GM12878 (cell line): ENCODE measurements at regions not wholly inside any gene's neighbourhood (a gene's known extent, or its start where the extent isn't known, plus 50 kb on each side); places are given as distances from the start of the nearest gene placed in this dataset.

Experiments used
- ATAC-seq: fragments of 200-7000 bp; cut with Tn5 transposase; 3 replicates; pipeline ENCODE4 v1.9.1; 2020; ENCODE audit warnings: mild to moderate bottlenecking, moderate library complexity
- BruUV-seq: library from RNA; stranded (reverse); fragments of 400-500 nt; replicated peaks from 2 replicates; lab custom pipeline; 2021; lab: Mats Ljungman, UMichigan
- CTCF ChIA-PET: fragments of 300-600 bp; sonication (Branson Sonifier 250); formaldehyde crosslinking; extraction: SDS; loops from one replicate; lab custom pipeline; 2021; ENCODE audit warnings: inconsistent platforms; lab: Yijun Ruan, JAX
- POLR2A ChIA-PET: fragments of 350-600 bp; formaldehyde crosslinking; extraction: SDS; loops from one replicate; lab custom pipeline; 2021; ENCODE audit warnings: inconsistent platforms; lab: Charles Lee
- RAD21 ChIA-PET: fragments of 300-600 bp; sonication (Branson Sonifier 250); formaldehyde crosslinking; loops from one replicate; lab custom pipeline; 2023; ENCODE audit warnings: antibody characterized with exemption; ENCODE audit not compliant: unreplicated experiment; lab: Charles Lee
- SMC1A ChIA-PET: fragments of 300-600 bp; sonication (Branson Sonifier 250); formaldehyde crosslinking; loops from one replicate; lab custom pipeline; 2023; ENCODE audit not compliant: unreplicated experiment, uncharacterized antibody; lab: Charles Lee
- DNase-seq: peaks from one replicate; pipeline ENCODE4 v3.0.0-alpha.2; 2011; ENCODE audit warnings: low read depth, low spot score
- FAIRE-seq: peaks from 3 replicates; lab custom pipeline; 2011; peaks lifted over from hg19 to GRCh38; lab: Jason Lieb, UNC
- H2AFZ ChIP-seq: 2 replicates; pipeline ENCODE4 v1.6.0; 2011; ENCODE audit warnings: low read depth, low read length, control low read depth; ENCODE audit not compliant: control insufficient read depth
- H3K27ac ChIP-seq: 2 replicates; pipeline ENCODE4 v1.5.1; 2011; ENCODE audit warnings: control low read depth; ENCODE audit not compliant: control insufficient read depth, insufficient read depth
- H3K27me3 ChIP-seq, 2 experiments: replicated peaks in 1 of 2; 2 replicates each; pipeline versions ENCODE4 v1.6.0 to v1.6.1; 2011; ENCODE audit warnings: low read length in 1 of 2; ENCODE audit not compliant: control insufficient read depth in 2 of 2, insufficient read depth in 2 of 2
- H3K36me3 ChIP-seq, 2 experiments: 2 replicates each; pipeline ENCODE4 v1.5.1; 2011; ENCODE audit warnings: low read length in 1 of 2; ENCODE audit not compliant: control insufficient read depth in 2 of 2, insufficient read depth in 2 of 2
- H3K4me1 ChIP-seq: 2 replicates; pipeline ENCODE4 v1.6.1; 2011; ENCODE audit warnings: mild to moderate bottlenecking, low read length, moderate library complexity, mixed read lengths; ENCODE audit not compliant: control insufficient read depth, insufficient read depth
- H3K4me2 ChIP-seq: 2 replicates; pipeline ENCODE4 v1.6.0; 2011; ENCODE audit warnings: control low read depth; ENCODE audit not compliant: control insufficient read depth, insufficient read depth
- H3K4me3 ChIP-seq: fragments of 200-600 bp; sonication (generic); 2 replicates; pipeline ENCODE4 v1.5.1; 2016
- H3K79me2 ChIP-seq: 2 replicates; pipeline ENCODE4 v1.6.0; 2011; ENCODE audit warnings: low read length; ENCODE audit not compliant: control insufficient read depth, insufficient read depth
- H3K9ac ChIP-seq: 2 replicates; pipeline ENCODE4 v1.8.0; 2011; ENCODE audit warnings: low read length, control low read depth, mixed read lengths; ENCODE audit not compliant: control insufficient read depth, insufficient read depth
- H3K9me3 ChIP-seq: replicated peaks from 3 replicates; pipeline ENCODE4 v1.5.1; 2011; ENCODE audit warnings: mild to moderate bottlenecking, low read length; ENCODE audit not compliant: control insufficient read depth, insufficient read depth
- H4K20me1 ChIP-seq: 2 replicates; pipeline ENCODE4 v1.6.0; 2011; ENCODE audit not compliant: control insufficient read depth, insufficient read depth
- ATF7 ChIP-seq: fragments of 450-650 bp; IDR thresholded peaks from 2 replicates; pipeline ENCODE4 v1.6.1; 2016; ENCODE audit warnings: low read depth, mild to moderate bottlenecking
- BACH1 ChIP-seq: fragments of 450-650 bp; IDR thresholded peaks from 2 replicates; pipeline ENCODE4 v1.6.1; 2017; ENCODE audit warnings: mild to moderate bottlenecking, borderline replicate concordance
- BCL11A ChIP-seq: IDR thresholded peaks from 2 replicates; pipeline ENCODE4 v1.6.1; 2011; ENCODE audit warnings: low read depth, low read length
- CBFB ChIP-seq: IDR thresholded peaks from 2 replicates; pipeline ENCODE4 v1.6.1; 2016; ENCODE audit warnings: antibody characterized with exemption, low read depth
- CHD1 ChIP-seq: IDR thresholded peaks from 2 replicates; pipeline ENCODE4 v1.6.1; 2012; ENCODE audit warnings: low read depth, low read length, improper control_type of control experiment
- EGR1 ChIP-seq, 2 experiments: IDR thresholded peaks; 1 replicate in 1 of 2; 2 replicates in 1 of 2; pipeline ENCODE4 v1.6.1; 2011 to 2012; ENCODE audit warnings: low read depth in 2 of 2, low read length in 2 of 2, borderline replicate concordance in 1 of 2, mild to moderate bottlenecking in 1 of 2, moderate library complexity in 1 of 2
- FOXM1 ChIP-seq: IDR thresholded peaks from 2 replicates; pipeline ENCODE4 v1.6.1; 2012; ENCODE audit warnings: low read depth, mild to moderate bottlenecking, inconsistent platforms, low read length, moderate library complexity
- GATAD2B ChIP-seq: fragments of 450-650 bp; conservative IDR thresholded peaks from 2 replicates; pipeline ENCODE4 v1.6.1; 2017; ENCODE audit warnings: low read depth, mild to moderate bottlenecking, moderate library complexity
- HDAC6 ChIP-seq: fragments of 200-600 bp; sonication (generic); IDR thresholded peaks from one replicate; pipeline ENCODE4 v1.8.0; 2017; ENCODE audit warnings: antibody characterized with exemption; ENCODE audit not compliant: unreplicated experiment
- KLF5 ChIP-seq: fragments of 450-650 bp; IDR thresholded peaks from 2 replicates; pipeline ENCODE4 v1.6.1; 2014; ENCODE audit warnings: mild to moderate bottlenecking; ENCODE audit not compliant: partially characterized antibody
- MYC ChIP-seq: IDR thresholded peaks from 2 replicates; pipeline ENCODE4 v1.6.1; 2011; ENCODE audit warnings: mild to moderate bottlenecking, low read length, moderate library complexity, inconsistent platforms; ENCODE audit not compliant: insufficient read depth, insufficient replicate concordance, insufficient read length, severe bottlenecking
- NR2C2 ChIP-seq: IDR thresholded peaks from 2 replicates; pipeline ENCODE4 v1.6.1; 2011; ENCODE audit warnings: borderline replicate concordance, low read depth; ENCODE audit not compliant: control insufficient read depth, insufficient read length
- POLR2AphosphoS5 ChIP-seq: IDR thresholded peaks from 2 replicates; pipeline ENCODE4 v1.6.1; 2011; ENCODE audit warnings: mild to moderate bottlenecking, low read length, inconsistent platforms
- RBBP5 ChIP-seq: fragments of 200-600 bp; sonication (generic); conservative IDR thresholded peaks from 2 replicates; pipeline ENCODE4 v1.6.1; 2016
- STAT1 ChIP-seq: fragments of 450-650 bp; conservative IDR thresholded peaks from 2 replicates; pipeline ENCODE4 v1.6.1; 2014; ENCODE audit warnings: antibody characterized with exemption, mild to moderate bottlenecking
- ZNF384 ChIP-seq: IDR thresholded peaks from 2 replicates; pipeline ENCODE4 v1.6.1; 2012; ENCODE audit warnings: low read depth, mild to moderate bottlenecking, low read length, improper control_type of control experiment, borderline replicate concordance
- WGBS: methylation state at CpG from one replicate; pipeline ENCODE4 v1.1.6; 2016; ENCODE audit warnings: low lambda C conversion rate; ENCODE audit not compliant: insufficient replicate concordance, insufficient coverage; ENCODE audit errors: missing lambda C conversion rate; 5-methylcytosine and 5-hydroxymethylcytosine counted together
- in situ Hi-C: fragments of 300-500 bp; cut with MboI; formaldehyde crosslinking; loops from 9 replicates; pipeline ENCODE4 v1.14.3; 2018; ENCODE audit warnings: mixed read lengths
- intact Hi-C: fragments of 100-400 bp; cut with micrococcal nuclease; formaldehyde crosslinking; loops from one replicate; pipeline ENCODE4 v1.14.2; 2022; ENCODE audit not compliant: unreplicated experiment
- TF ChIP-seq, protein P1 (sequence below): IDR thresholded peaks from 2 replicates; pipeline ENCODE4 v1.6.1; 2011; ENCODE audit warnings: low read depth, low read length, improper control_type of control experiment, borderline replicate concordance
- TF ChIP-seq, protein P2 (sequence below): fragments of 450-650 bp; IDR thresholded peaks from 2 replicates; pipeline ENCODE4 v1.6.1; 2018; ENCODE audit warnings: mild to moderate bottlenecking, low read depth, moderate library complexity; ENCODE audit not compliant: partially characterized antibody
- TF ChIP-seq, protein P3 (sequence below): fragments of 450-650 bp; IDR thresholded peaks from 2 replicates; pipeline ENCODE4 v1.6.1; 2017; ENCODE audit warnings: antibody characterized with exemption, mild to moderate bottlenecking, moderate library complexity

DNA sequence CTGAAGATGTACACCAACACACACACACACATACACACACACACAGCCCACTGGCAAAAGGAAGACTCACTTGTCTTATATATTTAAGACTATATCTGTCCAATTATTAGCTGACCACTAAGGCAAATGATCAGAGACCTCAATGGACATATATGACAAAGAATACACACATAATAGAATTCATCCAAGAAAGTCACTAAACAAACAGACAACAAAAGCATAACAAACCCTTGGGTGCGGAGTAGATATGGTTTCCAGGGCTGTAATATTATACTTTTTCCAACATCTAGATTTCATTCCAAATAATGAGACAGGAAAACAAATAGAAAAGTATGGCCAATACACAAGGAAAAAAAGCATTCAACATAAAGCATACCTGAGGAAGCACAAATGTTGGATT, 72.3 kb upstream of the PRICKLE2 start:
- Histone ChIP-seq H3K79me2 (no peaks in the 10 kb centered on the region), H3K4me2 (no peak overlapping the region), H4K20me1 (no peaks in the 10 kb centered on the region), H3K9ac (no peak overlapping the region), H3K4me1 (no peaks in the 10 kb centered on the region), H3K4me3 (no peak overlapping the region), H3K36me3 (no peaks in the 10 kb centered on the region), H3K27me3 (no peaks in the 10 kb centered on the region), H2AFZ (no peak overlapping the region), H3K27ac (no peak overlapping the region), H3K9me3 (no peaks in the 10 kb centered on the region)
- intact Hi-C loops = no loop called here
- ATAC-seq = no peak
- in situ Hi-C loops = no loop called here
- no peak for DNase-seq
- ChIA-PET RAD21 (no interaction called here), SMC1A (interaction anchor here (1.2 to 2.0 kb wide), 2 partner anchors 9 to 50 kb away, joined by 4 to 11 read pairs; no protein-coding TSS in a partner anchor), CTCF (no interaction called here), POLR2A (no interaction called here)
- no peak for FAIRE-seq
- 0% methylated on average over 1 of the region's 1 CpG for WGBS
- TF ChIP-seq ATF7 (no peak), BCL11A (no peak), HDAC6 (no peak), EGR1 (IDR thresholded peaks at IDR 0.05; ENCODE audit: borderline replicate concordance in 1 of 2, low read depth in 2 of 2, low read length in 2 of 2) (no peak), KLF5 (no peak), MYC (no peak), ZNF384 (no peak), POLR2AphosphoS5 (no peak), NR2C2 (no peak), BACH1 (no peak), CHD1 (no peak), GATAD2B (no peak), RBBP5 (no peak), STAT1 (no peak), CBFB (no peak), FOXM1 (no peak)
- TF ChIP-seq, protein P1, sequence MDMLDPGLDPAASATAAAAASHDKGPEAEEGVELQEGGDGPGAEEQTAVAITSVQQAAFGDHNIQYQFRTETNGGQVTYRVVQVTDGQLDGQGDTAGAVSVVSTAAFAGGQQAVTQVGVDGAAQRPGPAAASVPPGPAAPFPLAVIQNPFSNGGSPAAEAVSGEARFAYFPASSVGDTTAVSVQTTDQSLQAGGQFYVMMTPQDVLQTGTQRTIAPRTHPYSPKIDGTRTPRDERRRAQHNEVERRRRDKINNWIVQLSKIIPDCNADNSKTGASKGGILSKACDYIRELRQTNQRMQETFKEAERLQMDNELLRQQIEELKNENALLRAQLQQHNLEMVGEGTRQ = no peak
- TF ChIP-seq, protein P2, sequence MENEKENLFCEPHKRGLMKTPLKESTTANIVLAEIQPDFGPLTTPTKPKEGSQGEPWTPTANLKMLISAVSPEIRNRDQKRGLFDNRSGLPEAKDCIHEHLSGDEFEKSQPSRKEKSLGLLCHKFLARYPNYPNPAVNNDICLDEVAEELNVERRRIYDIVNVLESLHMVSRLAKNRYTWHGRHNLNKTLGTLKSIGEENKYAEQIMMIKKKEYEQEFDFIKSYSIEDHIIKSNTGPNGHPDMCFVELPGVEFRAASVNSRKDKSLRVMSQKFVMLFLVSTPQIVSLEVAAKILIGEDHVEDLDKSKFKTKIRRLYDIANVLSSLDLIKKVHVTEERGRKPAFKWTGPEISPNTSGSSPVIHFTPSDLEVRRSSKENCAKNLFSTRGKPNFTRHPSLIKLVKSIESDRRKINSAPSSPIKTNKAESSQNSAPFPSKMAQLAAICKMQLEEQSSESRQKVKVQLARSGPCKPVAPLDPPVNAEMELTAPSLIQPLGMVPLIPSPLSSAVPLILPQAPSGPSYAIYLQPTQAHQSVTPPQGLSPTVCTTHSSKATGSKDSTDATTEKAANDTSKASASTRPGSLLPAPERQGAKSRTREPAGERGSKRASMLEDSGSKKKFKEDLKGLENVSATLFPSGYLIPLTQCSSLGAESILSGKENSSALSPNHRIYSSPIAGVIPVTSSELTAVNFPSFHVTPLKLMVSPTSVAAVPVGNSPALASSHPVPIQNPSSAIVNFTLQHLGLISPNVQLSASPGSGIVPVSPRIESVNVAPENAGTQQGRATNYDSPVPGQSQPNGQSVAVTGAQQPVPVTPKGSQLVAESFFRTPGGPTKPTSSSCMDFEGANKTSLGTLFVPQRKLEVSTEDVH = no peak
- TF ChIP-seq, protein P3, sequence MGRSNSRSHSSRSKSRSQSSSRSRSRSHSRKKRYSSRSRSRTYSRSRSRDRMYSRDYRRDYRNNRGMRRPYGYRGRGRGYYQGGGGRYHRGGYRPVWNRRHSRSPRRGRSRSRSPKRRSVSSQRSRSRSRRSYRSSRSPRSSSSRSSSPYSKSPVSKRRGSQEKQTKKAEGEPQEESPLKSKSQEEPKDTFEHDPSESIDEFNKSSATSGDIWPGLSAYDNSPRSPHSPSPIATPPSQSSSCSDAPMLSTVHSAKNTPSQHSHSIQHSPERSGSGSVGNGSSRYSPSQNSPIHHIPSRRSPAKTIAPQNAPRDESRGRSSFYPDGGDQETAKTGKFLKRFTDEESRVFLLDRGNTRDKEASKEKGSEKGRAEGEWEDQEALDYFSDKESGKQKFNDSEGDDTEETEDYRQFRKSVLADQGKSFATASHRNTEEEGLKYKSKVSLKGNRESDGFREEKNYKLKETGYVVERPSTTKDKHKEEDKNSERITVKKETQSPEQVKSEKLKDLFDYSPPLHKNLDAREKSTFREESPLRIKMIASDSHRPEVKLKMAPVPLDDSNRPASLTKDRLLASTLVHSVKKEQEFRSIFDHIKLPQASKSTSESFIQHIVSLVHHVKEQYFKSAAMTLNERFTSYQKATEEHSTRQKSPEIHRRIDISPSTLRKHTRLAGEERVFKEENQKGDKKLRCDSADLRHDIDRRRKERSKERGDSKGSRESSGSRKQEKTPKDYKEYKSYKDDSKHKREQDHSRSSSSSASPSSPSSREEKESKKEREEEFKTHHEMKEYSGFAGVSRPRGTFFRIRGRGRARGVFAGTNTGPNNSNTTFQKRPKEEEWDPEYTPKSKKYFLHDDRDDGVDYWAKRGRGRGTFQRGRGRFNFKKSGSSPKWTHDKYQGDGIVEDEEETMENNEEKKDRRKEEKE = no peak
- BruUV-seq = no TSS peak
